GM20000 (cell line): ENCODE measurements at regions not wholly inside any gene's neighbourhood (a gene's known extent, or its start where the extent isn't known, plus 50 kb on each side); places are given as distances from the start of the nearest gene placed in this dataset.

Experiments
- DNase-seq: peaks from one replicate; pipeline ENCODE4 v3.0.0; 2012; ENCODE audit warnings: low spot score
- TF ChIP-seq, protein P1 (sequence below): IDR thresholded peaks from 2 replicates; pipeline ENCODE4 v1.5.1; 2012; ENCODE audit warnings: mild to moderate bottlenecking, control low read depth; ENCODE audit errors: extremely low read depth, missing control alignments

- TF ChIP-seq, protein P1, sequence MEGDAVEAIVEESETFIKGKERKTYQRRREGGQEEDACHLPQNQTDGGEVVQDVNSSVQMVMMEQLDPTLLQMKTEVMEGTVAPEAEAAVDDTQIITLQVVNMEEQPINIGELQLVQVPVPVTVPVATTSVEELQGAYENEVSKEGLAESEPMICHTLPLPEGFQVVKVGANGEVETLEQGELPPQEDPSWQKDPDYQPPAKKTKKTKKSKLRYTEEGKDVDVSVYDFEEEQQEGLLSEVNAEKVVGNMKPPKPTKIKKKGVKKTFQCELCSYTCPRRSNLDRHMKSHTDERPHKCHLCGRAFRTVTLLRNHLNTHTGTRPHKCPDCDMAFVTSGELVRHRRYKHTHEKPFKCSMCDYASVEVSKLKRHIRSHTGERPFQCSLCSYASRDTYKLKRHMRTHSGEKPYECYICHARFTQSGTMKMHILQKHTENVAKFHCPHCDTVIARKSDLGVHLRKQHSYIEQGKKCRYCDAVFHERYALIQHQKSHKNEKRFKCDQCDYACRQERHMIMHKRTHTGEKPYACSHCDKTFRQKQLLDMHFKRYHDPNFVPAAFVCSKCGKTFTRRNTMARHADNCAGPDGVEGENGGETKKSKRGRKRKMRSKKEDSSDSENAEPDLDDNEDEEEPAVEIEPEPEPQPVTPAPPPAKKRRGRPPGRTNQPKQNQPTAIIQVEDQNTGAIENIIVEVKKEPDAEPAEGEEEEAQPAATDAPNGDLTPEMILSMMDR: no peak
- DNase-seq: no peak
Measured at GRCh38 chr1:224805889-224806288, 123.6 kb upstream of the DNAH14 start.

- TF ChIP-seq, protein P1: no peak
- no peak for DNase-seq
Measured at GRCh38 chr1:224809137-224809536, 120.3 kb upstream of the DNAH14 start.

DNA sequence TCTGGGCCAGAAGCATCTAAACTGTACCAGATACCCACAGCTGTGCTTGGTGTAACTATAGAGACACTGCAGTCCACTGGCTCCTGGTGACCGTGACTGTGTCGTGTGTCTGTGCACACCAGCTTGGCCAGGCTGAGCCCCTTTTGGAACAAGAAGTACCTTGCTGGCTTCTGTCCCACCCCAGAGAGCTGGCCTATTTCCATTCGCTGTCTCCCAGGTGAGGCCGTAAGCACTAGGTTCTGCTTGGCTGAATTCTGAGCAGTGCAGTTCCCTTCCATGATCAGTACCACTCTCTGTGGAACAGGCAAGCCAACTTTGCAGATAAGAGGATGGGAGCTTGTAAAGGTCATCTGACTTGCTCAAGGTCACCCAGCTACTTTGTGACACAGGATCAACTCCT is 119.9 kb upstream of the DNAH14 start:
- TF ChIP-seq, protein P1: no peak

GRCh38 chr1:224811564-224811963 is 117.9 kb upstream of the DNAH14 start:
- DNase-seq: no peak
- TF ChIP-seq, protein P1: no peak

More for the DNA sequence above, 119.9 kb upstream of the DNAH14 start:
- DNase-seq: no peak

- no peak for DNase-seq
- TF ChIP-seq, protein P1: no peak
Measured at GRCh38 chr1:224815647-224816046, 113.8 kb upstream of the DNAH14 start.

- DNase-seq: no peak
- TF ChIP-seq, protein P1: no peak
Measured at GRCh38 chr1:224816062-224816461, 113.4 kb upstream of the DNAH14 start.

GRCh38 chr1:224817382-224817781 is 112.1 kb upstream of the DNAH14 start:
- TF ChIP-seq, protein P1: no peak
- DNase-seq: no peak
